Inflammatory macrophage treated with lipopolysaccharide for 4 hours (primary cell): ENCODE measurements at regions not wholly inside any gene's neighbourhood (a gene's known extent, or its start where the extent isn't known, plus 50 kb on each side); places are given as distances from the start of the nearest gene placed in this dataset.

ENCODE experiments used
- DNase-seq: peaks from one replicate; pipeline ENCODE4 v3.0.0-alpha.2; 2020

GRCh38 chr14:66381755-66382154, 104.4 kb upstream of the CCDC196 start:
- no peak for DNase-seq

GRCh38 chr14:66383257-66383656, 102.9 kb upstream of the CCDC196 start:
- DNase-seq = no peak

DNA sequence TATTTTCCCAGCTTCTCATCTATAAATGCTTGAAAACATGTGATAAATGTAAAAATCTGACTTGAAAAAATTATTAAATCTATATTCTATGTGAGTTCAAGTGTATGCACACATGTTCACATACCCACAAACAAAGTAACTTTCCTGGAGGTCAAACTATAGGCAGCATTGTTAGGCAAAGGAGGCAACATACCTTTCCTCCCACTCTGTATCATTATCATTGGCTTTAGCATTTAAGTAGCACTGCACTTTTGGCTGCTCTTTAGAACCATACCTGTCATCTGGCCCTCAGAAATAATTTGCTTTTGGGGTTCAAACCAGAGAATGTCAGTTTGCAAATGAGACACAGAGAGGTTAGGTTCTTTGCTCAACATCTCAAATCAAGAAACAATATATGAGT, 102.4 kb upstream of the CCDC196 start:
- no peak for DNase-seq

- no peak for DNase-seq
Measured at GRCh38 chr14:66388516-66388915, 97.7 kb upstream of the CCDC196 start.

DNA sequence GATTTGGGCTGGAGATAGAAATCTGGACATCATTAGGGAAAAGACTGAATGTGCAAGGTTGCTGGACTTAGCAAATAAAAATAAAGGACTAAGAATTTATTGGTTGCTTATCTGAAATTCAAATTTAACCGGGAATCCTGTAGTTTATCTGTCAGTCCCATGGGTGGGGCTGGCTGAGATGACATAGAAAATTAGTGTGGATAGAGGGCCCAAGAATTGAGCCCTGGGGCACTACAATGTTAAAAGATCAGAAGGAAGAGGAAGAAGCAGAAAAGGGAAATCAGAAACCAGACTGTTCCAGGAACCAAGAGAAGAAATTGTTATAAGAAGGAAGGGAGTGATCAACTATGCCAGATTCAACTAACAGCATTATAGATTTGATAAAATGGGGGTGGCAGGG, 96.7 kb upstream of the CCDC196 start:
- DNase-seq = no peak

DNA sequence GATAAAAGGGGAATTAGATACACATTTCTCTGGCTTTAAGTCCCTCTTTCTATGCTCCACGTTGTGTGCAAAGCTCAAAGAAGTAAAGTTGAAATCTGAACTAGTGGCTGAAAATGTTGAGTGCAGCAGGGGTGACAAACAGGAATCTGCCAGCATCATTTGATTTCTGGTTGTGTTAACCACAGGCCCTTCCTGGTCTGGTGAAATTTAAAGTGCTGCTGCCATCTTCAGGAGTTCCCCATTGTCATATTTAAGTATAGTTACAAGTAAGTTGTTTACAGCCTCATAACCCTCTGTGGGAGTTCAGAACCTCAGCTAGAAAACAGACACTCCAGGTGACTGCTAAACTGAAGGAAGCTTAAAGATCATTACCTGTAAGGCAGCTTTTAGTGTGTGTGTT, 90.9 kb upstream of the CCDC196 start:
- no peak for DNase-seq

- DNase-seq = no peak
Measured at GRCh38 chr14:66396164-66396563, 90.0 kb upstream of the CCDC196 start.

- DNase-seq = no peak
Measured at GRCh38 chr14:66398437-66398836, 87.7 kb upstream of the CCDC196 start.

DNA sequence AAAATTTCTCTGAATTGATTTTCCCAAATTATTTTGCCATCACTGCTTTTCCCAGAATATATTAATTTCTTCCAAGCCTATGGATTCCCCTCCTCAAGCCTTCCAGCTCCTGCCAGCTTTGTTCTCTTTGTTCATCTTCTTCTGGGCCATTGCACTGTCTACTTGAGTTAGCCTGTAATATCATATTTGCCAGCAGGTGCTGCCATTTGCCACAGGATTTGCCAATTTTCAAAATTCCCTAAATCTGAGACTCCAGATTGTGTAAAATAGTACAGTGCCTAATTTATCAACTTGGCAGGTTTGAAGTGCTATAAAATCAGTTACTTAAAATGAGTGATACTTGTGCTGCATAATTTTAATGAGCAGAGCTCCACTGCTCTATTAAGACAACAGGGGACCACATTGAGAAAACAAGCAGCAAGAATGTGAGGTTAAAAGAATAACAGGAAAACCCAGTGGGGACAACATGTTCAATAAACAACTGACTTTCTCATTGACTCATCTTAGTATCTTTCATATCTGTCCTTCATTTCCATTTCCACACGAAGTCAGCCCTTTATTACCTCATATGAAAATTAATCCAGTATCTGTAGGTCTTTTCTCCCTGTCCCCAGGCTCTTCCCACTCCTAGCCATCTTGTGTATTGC, 84.6 kb upstream of the CCDC196 start:
- no peak for DNase-seq

DNA sequence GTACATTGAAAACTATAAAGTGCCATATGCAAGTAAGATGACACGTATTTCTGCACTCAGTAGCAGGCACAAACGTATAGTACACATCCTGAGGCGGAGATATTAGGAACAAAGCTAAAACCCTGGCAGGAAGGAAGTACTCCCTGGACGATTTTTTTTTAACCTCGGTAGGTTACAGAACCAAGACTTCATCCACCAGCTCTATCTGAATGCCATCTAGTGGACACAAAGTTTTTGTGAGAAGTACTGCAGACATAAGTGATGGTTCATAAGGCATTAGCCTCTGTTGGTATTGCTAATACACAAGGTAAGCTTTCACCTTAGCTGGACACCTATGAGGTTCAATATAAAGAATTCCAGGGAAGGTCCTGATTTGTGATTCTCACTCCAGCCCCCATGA, 83.0 kb upstream of the CCDC196 start:
- DNase-seq = peak; percentile 4

DNA sequence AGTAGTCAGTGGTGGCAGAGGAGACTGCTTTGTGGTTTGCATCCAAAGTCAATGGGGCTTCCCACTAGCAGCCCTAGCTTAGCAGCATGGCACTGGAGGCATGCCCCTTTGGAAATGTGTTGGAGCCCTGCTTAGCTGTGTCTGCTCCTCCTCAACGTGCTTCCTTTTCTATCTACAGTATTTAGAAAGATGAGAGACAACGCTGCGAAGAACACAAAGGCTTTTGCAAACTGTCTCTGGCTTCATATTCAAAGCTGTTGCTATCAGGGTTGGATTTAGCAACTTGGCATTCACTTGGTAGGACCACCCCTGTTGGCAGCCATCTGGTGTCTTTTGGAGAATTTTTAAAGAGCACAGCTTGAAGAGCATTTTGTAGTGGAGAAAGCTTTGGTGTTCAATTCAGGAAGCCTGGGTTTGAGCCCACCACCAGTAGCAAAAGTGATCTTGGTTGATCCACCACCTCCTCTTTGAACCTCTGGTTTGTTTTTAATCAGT, 82.1 kb upstream of the CCDC196 start:
- DNase-seq = no peak

GRCh38 chr14:66405158-66405557, 81.0 kb upstream of the CCDC196 start:
- no peak for DNase-seq

- DNase-seq = no peak
Measured at GRCh38 chr14:66413901-66414300, 72.3 kb upstream of the CCDC196 start.

DNA sequence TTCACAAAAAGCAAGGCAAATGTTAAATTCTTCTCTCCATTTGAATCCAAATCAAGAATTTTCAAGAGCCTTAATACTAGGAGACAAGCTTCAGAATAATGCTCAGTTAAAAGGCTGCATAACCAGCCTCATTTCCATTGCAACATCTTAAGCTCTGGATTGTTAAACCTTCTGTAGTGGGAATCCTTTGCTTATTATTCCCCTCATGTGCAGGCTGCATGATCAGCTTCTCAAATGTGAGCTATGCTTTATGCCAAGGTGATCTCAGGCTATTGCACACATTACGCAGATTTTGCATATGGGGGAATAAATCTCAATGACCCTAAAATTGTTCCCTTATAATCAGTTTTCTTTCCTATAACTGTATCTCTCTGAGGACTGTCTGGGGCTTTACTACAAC, 71.7 kb upstream of the CCDC196 start:
- no peak for DNase-seq

GRCh38 chr14:66420251-66421006, 65.7 kb upstream of the CCDC196 start:
- no peak for DNase-seq

DNA sequence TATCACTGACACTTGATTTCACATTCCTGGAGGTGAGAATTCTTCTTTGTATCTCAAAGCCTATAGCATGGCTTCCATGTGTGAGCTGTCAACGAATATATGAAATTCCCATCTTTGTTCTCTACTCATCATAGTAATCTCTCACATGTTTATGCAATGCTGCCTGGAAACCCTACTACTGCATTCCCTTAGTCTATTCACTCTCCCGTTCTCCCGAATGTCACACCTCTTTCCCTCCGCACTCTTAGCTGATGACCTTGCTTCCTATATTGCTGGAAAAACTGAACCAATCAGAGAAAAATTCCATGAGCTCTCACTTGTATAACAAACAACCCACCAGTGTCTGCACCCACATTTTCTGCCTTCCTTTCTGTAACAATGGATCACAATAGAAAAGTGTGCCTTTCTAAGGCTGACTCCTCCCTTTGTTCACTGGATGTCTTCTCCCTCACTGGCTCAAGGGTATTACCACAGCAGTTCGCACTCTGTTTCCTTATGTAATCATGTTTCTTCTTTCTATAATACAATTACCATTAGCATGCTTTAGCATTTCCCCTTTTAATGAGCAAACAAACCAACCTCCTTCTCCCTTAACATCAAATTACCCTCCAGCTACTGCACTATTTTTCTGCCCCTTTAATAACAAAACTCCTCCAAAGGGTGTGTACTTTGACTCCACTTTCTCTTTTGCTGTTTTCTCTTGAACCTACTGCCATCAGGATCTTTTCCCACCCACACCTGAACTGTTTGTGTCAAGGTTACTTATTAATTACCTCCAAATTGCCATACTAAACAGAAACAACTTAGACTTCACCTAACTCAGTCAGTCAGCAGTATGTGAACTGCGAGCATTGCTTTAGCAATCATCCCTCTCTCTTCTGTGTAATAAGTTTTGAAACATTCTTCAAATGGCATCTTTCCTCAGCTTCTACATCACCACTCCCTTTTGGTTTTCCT, 63.9 kb upstream of the CCDC196 start:
- DNase-seq = no peak

DNA sequence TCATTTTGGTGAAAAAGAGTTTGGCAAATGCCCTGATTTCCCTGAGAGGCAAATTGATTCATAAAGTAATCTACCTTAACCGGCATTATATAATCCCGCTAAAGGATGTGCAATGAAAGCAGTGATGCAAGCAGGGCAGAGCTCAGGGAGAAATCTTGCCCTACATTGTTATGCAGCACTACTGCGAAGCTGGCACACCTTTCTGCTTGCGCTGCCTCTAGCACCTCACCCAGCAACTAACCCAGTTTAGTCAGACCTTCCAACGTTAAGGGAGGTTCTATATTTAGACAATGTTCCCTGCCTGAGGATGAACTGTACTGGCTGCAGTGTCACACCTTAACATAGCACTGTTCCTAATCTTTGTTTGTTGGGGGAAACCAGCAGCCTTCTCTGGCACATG, 60.8 kb upstream of the CCDC196 start:
- DNase-seq = no peak

DNA sequence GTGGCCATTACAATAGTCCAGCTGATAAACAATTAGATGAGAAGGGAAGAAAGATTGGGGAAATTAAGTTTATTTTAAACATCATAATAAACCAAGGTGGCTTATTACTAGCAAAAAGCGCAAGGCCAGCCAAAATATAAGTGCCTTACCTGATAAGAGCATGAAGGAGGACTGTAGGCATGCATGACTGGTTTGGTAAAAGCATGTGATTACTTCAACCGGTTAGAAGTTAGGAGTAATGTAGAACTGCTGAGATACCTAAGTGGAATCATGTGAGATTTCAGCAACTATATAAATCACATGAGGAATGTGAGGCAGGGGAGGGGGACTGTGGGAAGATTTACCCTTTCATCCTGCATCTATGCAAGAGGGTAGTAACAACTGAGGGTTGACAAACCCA, 59.7 kb upstream of the CCDC196 start:
- DNase-seq = no peak

DNA sequence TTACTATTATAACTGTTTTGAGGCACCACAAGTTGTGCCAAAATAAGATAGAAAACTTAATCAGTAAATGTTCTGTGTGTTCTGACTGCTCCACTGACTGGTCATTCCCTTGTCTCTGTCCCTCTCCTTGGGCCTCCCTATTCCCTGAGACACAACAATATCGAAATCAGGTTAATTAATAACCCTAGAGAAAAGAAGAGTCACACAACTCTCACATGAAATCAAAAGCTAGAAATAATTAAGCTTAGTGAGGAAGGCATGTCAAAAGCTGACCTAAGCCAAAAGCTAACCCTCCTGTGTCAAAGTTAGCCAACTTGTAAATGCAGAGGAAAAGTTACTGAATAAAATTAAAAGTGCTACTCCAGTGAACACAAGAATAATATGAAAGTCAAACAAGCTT, 53.8 kb upstream of the CCDC196 start:
- no peak for DNase-seq

GRCh38 chr14:66434464-66434863, 51.7 kb upstream of the CCDC196 start:
- no peak for DNase-seq

DNA sequence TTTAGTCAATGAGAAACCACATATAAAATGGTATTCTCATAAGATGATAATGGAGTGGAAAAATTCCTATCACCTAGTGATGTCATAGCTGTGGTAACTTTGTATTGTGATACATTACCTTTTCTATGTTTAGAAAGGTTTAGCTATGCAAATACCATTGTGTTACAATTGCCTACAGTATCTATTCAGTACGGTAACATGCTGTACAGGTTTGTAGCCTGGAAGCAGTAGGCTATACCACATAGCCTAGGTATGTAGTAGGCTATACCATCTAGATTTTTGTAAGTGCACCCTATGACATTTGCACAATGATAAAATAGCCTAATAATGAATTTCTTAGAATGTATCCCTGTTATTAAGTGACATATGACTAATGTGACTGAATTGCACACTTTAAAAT, 50.5 kb upstream of the CCDC196 start:
- no peak for DNase-seq
